ENCODE measurements at regions not wholly inside any gene's neighbourhood (a gene's known extent, or its start where the extent isn't known, plus 50 kb on each side); places are given as distances from the start of the nearest gene placed in this dataset.

- TF ChIP-seq CTCF (conservative IDR thresholded peaks at IDR 0.05) (no peak), EZH2 (IDR thresholded peaks at IDR 0.05; ENCODE audit: low read depth) (no peak)
- no TSS peak for BruUV-seq (replicated peaks)
Measured at GRCh38 chr9:31740705-31741104, 643.7 kb upstream of the ACO1 start.

GRCh38 chr9:31744589-31744988 lies 639.9 kb upstream of the ACO1 start:
- no peak overlapping the region for H2AFZ ChIP-seq
- DNase-seq: no peak

More at GRCh38 chr9:31740705-31741104, 643.7 kb upstream of the ACO1 start:
- DNase-seq: no peak
- Histone ChIP-seq H3K4me3 (no peak overlapping the region), H3K27ac (no peak overlapping the region), H2AFZ (no peak overlapping the region), H3K9me2 (ENCODE audit: insufficient read depth) (no peaks in the 10 kb centered on the region), H3K79me2 (ENCODE audit: low read depth) (no peaks in the 10 kb centered on the region), H3K9me3 (ENCODE audit: insufficient read depth, low read depth) (no peaks in the 10 kb centered on the region), H3K27me3 (ENCODE audit: insufficient read depth, low read depth) (no peaks in the 10 kb centered on the region), H3F3A (ENCODE audit: insufficient read depth, low read depth) (no peaks in the 10 kb centered on the region), H3K4me2 (no peak overlapping the region), H3K36me3 (ENCODE audit: low read depth) (no peaks in the 10 kb centered on the region), H3K4me1 (replicated peaks; ENCODE audit: insufficient read depth) (no peaks in the 10 kb centered on the region), H4K20me1 (ENCODE audit: insufficient read depth) (no peaks in the 10 kb centered on the region)
- ChIA-PET CTCF (no interaction called here), POLR2A (ENCODE audit: unreplicated experiment) (no interaction called here)
- intact Hi-C loops (cut with micrococcal nuclease; ENCODE audit: unreplicated experiment): no loop called here

GRCh38 chr9:31745468-31745867 lies 639.0 kb upstream of the ACO1 start:
- ChIA-PET POLR2A (ENCODE audit: unreplicated experiment) (no interaction called here), CTCF (no interaction called here)
- no peak for DNase-seq
- Histone ChIP-seq H3K4me2 (no peak overlapping the region), H3K79me2 (ENCODE audit: low read depth) (no peaks in the 10 kb centered on the region), H3K9me3 (ENCODE audit: insufficient read depth, low read depth) (no peaks in the 10 kb centered on the region), H4K20me1 (ENCODE audit: insufficient read depth) (no peaks in the 10 kb centered on the region), H3K27me3 (ENCODE audit: insufficient read depth, low read depth) (no peaks in the 10 kb centered on the region), H3K4me3 (no peak overlapping the region), H3K27ac (no peak overlapping the region), H3K9me2 (ENCODE audit: insufficient read depth) (no peaks in the 10 kb centered on the region), H2AFZ (no peak overlapping the region), H3K4me1 (replicated peaks; ENCODE audit: insufficient read depth) (no peaks in the 10 kb centered on the region), H3K36me3 (ENCODE audit: low read depth) (no peaks in the 10 kb centered on the region), H3F3A (ENCODE audit: insufficient read depth, low read depth) (no peaks in the 10 kb centered on the region)
- intact Hi-C loops (cut with micrococcal nuclease; ENCODE audit: unreplicated experiment): no loop called here
- no peak for TF ChIP-seq EZH2 (IDR thresholded peaks at IDR 0.05; ENCODE audit: low read depth)
- no peak for TF ChIP-seq CTCF (conservative IDR thresholded peaks at IDR 0.05)
- no TSS peak for BruUV-seq (replicated peaks)

More at GRCh38 chr9:31744589-31744988, 639.9 kb upstream of the ACO1 start:
- no peak for TF ChIP-seq CTCF (conservative IDR thresholded peaks at IDR 0.05)
- no peak for TF ChIP-seq EZH2 (IDR thresholded peaks at IDR 0.05; ENCODE audit: low read depth)
- H3K9me2 ChIP-seq (ENCODE audit: insufficient read depth): no peaks in the 10 kb centered on the region
- H3K4me3 ChIP-seq: no peak overlapping the region
- H4K20me1 ChIP-seq (ENCODE audit: insufficient read depth): no peaks in the 10 kb centered on the region
- no peaks in the 10 kb centered on the region for H3K79me2 ChIP-seq (ENCODE audit: low read depth)
- no peaks in the 10 kb centered on the region for H3K36me3 ChIP-seq (ENCODE audit: low read depth)
- POLR2A ChIA-PET (ENCODE audit: unreplicated experiment): no interaction called here
- H3K9me3 ChIP-seq (ENCODE audit: insufficient read depth, low read depth): no peaks in the 10 kb centered on the region
- H3K27ac ChIP-seq: no peak overlapping the region
- no peaks in the 10 kb centered on the region for H3F3A ChIP-seq (ENCODE audit: insufficient read depth, low read depth)
- no peaks in the 10 kb centered on the region for H3K4me1 ChIP-seq (replicated peaks; ENCODE audit: insufficient read depth)
- BruUV-seq (replicated peaks): no TSS peak
- intact Hi-C loops (cut with micrococcal nuclease; ENCODE audit: unreplicated experiment): no loop called here
- CTCF ChIA-PET: no interaction called here
- no peaks in the 10 kb centered on the region for H3K27me3 ChIP-seq (ENCODE audit: insufficient read depth, low read depth)
- no peak overlapping the region for H3K4me2 ChIP-seq

All from PC-9 (cell line).